GDM1 (cell line): ENCODE measurements at regions not wholly inside any gene's neighbourhood (a gene's known extent, or its start where the extent isn't known, plus 50 kb on each side); places are given as distances from the start of the nearest gene placed in this dataset.

ENCODE experiments used
- DNase-seq: peaks from one replicate; lab custom pipeline; 2025; lab: John Stamatoyannopoulos, UW

DNA sequence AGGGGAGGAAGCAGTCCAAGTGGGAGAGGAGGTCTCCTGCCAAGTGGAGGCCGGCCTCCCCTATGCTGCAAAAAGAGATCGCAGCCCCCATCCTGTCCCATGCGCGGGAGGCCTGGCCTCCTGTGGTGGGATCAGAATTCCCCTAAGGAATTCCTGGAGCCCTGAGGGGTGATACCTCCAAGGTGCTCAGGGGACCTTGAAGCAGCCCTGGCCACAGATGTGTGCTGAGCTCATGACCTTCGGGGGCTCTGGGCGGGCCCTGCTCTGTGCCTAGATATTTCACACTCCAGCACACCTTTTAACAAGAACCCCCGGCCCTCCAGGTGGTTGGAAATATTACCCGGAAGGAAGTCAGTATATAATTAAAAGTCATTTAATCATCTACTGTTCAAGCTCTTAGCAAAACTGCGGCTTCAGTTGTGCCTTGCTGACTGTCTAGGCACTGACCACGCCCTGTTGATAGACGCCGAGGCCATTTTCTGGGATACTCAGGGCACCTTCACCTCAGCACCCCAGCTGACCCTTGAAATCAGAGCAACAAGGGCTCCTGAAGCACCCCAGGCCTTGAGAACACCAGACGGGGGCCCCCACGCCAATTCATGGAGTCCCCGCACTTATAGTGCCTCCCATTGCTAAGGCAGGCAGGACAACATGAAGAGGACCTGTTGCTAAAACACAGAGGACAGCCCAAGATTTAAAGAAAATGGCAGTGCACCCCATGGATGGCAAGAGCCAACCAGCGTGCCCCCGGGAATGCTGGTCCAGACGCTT is 119.1 kb downstream of the NDUFA10 start:
- DNase-seq = no peak

DNA sequence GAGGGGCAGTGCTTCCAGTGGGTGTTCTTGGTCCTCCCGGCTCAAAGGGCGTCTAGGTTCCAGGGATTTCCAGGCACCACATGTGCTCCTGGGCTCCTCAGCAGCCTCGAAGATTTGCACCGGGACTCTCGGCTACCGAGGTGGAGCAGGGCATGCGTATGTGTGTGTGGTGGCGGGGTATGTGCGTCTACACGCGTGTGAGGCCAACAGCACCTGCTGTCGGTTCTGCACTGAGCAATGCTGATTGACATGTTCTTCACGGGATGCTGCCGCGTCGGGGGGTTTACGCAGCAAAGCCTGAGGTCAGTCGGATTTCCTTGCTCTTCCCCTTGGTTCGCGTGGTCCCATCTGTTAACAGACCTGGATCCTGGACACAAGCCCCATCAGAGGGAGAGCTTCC is 119.8 kb downstream of the NDUFA10 start:
- no peak for DNase-seq

DNA sequence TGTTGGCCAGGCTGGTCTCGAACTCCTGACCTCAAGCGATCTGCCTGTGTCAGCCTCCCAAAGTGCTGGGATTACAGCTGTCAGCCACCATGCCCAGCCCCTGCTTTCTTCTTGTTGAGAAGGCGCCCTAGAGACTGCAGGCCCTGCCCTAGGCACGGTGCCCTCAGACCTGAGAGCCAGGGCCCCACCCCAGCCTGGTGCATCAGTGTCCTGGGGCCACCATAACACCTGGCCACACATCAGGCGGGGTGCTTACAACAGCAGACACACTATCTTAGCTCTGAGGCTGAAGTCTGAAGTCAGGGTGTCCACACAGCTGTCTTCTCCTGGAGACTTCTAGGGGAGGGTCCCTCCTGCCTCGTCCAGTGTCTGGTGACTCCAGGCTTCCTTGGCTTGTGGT is 120.6 kb downstream of the NDUFA10 start:
- DNase-seq = no peak

DNA sequence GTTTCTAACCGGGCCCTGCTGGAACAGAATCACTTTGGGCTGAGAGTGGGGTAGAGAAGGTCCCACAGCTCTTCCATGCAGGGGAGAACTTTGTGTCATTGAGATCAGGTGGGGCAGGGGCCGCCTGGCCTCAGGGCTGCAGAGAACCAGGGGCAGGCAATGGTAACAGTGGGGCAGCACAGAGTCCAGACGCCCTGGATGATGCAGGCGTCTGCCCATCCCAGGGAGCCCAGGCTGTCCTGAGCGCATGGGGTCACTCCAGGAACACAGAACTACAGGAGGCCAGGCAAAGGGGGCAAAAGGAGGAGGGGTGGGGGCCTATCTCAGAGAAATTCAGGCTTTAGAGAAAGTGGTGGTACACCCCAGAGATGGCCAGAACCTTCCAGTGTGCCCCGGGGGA is 121.3 kb downstream of the NDUFA10 start:
- DNase-seq = no peak

DNA sequence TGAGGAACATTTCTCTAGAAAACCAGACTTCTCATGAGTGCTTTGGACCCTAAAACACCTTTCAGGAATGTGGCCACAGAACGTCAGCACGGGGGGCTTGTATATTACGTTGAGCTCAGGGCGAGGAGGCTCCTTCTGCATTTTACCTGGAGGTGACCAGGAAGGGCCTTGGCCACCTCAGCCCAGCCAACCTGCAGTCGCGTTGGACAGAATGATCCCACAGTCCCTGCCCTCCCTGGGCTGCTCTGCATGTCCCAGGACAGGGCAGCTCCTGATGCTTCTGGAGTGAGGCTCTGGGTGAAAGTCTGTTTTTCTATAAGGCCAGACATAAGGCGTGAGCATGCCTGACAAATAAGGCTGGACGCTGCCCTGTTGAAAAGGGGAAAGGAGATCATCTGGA is 121.9 kb downstream of the NDUFA10 start:
- no peak for DNase-seq

DNA sequence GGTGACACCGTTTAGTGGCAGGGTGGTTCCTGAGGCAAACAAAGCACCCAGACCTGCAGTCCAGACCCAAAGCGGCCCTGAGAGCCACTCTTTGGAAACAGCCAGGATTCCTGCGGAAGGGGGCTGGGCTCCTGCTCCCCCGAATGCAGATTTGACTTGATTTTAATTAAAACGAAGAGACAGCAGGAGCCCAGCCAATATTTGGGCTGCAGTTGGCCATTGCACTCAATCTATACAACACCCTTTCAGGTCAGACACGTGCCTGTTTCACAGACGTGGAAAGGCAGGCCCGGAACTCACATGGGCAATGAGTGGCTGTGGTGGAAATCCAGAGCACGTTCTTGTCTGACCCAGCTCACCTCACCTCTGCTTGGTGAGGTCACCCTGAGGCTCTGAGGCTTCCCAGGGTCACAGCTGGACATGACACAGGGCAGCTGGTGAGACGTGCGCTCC is 122.4 kb downstream of the NDUFA10 start:
- no peak for DNase-seq

DNA sequence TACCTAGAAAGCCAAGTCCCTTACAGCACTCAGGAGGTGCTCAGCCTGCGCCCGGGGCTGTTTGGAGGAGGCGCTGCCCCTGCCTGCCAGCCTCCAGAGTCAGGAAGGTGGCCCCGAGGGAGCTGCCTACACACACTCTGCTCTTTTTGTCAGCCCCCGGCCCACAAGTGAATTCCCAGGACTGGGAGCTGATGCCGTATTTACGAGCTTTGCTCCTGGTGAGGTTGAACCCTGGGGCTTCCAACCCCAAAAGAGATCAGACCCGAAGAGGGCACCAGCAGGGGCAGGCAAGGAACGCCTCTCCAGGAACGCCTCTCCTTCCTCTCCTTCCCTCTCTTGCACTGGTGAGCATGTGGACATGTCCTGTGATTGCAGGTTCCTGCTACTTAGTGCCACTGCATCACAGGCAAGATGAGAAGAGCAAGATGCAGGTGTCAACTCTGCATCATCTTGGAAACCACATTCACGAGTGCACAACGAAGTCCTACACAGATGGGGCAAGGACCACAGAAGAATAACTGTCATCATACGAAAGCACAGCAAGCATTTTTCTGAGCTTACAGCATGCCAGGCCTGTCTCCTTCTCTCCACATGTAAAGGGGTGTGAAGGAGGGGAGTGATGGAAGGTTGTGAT is 126.7 kb downstream of the NDUFA10 start:
- no peak for DNase-seq

DNA sequence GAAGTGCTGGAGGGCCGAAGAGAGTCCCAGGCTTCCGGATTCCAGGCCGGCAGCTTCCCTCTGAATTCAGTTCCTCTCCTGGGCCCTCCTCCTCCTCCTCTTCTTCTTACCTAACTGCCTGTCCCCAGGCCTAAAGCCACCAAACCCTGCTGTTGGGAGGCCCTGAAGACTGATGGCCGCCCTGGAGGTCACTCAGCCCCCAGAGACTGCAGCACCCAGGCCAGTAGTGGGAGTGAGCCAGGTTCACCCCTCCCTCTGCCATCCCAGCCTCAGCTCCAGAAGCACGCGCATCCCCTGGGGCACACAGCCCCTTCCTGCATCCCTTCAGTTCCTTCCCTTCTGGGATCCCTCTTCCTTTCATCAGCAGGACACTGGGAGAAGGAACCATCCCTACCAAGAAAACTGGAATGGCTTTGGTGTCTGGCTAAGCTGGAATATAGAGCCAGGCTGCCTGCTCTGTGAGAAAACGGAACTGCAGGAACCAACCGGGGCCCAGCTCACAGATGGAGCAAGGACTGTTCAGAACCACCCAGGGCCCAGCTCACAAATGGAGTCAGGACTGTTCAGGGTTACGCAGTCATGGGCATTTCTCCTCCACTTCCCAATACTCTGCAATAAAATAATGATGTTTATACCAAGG is 127.4 kb downstream of the NDUFA10 start:
- no peak for DNase-seq

DNA sequence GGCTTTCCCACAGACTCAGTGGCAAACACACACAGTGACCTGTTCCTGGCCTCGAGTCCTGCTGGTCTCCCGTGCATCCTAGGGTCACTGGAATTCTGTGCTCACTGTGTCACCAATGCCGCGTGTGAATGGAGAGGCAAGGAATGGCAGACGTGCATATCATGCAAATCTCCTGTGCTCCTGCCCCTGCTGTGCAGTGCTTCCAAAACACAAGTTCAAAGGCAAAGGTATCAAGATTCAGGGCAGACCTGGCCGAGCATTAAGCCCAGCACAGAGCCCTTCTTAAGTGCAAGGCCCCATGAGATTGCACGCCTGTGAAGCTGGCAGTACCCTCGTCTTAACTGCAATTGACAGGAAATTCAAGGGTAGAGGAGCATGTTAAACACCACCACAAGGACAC is 129.1 kb downstream of the NDUFA10 start:
- DNase-seq = no peak

DNA sequence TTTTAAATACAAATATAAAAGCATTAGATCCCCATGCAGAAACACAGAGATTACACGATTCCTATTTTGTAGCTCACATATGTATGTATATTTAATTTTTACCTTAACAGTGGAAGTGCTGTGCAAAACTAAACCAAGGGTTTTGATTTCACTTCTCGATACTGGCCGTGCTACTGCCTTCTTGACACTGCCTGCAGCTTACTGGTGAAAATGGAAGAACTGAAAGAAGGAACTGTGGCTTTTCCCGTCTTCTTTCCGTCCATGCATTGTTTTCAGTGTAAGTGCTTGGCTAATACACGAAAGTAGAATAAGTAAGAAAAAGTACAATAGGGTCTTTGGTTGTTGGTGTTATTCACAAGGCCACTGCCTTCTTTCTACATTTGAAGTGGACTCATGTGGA is 129.5 kb downstream of the NDUFA10 start:
- no peak for DNase-seq

DNA sequence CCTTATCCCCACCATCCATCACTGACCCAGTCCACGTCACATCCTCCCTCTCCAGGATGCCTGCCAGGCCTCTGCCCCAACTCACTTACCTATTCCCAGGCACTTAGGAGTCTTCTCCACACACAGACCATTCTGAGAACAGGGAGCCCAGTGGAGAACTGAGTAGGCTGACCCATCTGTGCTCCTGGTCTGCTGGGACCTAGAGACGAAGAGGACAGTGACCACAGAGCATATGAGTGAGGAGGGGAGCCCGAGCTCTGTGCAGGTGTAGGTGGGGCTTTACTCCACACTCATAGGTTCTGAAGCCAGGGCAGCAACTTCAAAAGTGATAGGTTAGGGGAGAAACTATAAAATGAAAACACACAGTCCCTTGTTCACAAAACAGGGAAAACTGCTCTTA is 130.0 kb downstream of the NDUFA10 start:
- no peak for DNase-seq

DNA sequence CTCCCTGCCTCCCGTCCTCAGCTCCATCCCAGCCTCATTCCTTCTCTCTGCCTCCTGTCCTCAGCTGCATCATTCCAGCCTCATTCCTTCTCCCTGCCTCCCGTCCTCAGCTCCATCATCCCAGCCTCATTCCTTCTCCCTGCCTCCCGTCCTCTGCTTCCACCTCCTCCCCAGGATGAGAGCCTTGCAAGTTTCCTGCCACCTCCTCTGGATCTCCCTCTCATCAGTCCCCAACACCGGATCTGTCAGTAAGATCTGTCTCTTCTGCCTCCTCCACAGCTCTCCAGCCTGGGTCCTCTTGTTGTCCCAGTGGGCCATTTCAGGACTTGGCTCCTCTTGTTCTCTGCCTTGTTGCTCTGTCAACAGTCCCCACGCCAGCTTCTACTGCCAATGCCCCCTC is 130.9 kb downstream of the NDUFA10 start:
- no peak for DNase-seq

DNA sequence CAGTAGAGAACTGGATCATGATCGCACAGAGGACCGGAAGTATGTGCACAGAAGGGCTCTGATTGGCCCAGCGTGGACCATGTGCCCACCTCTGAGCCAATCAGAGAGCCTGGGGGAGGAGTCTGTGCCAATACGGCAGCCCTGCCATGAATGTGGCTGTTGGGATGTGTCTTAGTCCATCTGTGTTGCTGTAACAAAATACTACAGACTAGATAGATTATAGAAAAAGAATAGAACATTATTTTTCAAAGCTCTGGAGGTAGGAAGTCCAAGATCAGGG is 132.0 kb downstream of the NDUFA10 start:
- no peak for DNase-seq

DNA sequence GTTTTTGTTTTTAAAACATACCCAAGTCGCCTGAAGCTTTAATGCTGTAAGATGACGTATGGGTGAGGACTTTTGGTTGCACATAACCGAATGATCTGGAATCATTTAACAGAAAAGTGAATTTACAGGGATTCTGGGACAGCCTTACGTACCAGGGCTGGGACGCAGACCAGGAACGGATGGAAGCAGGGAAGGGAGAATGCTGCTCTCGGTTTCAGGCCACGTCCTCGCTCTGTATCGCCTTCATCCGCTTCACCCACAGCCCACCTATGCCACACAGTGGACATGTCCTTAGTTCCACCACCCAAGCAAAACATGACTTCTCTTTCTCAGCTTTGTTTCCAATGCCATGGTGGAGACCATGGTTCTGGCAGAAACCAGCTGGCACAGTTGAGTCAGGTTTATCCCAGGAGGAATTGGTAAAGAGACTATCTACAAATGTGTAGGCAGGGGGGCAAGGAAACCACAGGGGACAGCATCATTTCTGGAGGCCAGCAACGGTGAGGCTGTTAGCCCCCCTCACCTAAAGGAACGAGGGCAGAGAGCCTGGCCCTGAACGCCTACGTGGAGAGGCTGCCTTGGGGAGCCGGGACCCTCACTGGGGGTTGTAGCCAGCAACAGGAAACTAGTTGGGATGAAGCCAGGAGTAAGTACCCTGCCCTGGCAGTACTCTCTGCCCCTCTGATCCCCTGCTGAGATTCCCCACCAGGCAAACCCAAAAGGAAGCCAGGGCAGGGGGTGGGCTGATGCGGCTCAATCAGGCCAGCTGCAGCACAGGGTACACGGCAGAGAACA is 132.5 kb downstream of the NDUFA10 start:
- no peak for DNase-seq

DNA sequence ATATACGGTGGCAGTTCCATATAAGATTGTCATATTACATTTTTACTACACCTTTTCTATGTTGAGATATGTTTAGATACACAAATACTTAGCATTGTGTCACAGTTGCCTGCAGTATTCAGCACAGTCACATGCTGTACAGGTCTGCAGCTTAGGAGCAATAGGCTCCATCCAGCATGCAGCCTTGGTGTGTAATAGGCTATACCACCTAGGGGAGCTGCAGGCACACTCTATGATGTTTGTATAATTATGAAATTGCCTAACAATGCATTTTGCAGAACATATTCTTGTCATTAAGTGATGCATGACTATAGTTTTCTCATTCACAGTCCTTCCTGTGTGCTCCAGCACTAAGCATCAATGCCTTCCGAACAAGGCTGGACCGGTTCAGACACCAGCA is 133.4 kb downstream of the NDUFA10 start:
- DNase-seq = no peak

DNA sequence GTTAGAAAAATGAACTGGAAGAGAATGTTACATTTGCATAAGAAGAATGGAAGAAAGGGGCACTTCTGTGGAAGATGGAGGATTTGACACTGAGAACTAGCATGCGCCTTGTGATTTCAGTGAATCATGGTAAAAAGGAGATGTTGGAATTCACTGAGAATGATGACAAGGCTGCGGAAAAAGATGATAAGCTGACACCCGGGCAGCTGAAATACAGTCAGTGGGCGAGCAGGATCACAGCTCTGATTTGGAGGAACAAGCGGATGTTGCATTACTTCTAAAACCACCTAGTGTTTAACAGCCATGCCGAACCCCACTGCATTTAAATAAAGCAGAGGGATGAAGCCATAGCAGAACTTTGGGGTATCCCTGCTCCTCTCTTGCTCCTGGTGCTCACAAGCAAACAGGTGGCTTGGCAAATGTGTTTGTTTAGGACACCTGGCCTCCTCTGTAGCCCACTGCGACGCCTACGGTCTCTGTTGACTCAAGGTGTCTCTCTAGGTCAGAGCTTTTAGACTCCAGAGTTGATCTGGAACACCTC is 134.9 kb downstream of the NDUFA10 start:
- DNase-seq = no peak

DNA sequence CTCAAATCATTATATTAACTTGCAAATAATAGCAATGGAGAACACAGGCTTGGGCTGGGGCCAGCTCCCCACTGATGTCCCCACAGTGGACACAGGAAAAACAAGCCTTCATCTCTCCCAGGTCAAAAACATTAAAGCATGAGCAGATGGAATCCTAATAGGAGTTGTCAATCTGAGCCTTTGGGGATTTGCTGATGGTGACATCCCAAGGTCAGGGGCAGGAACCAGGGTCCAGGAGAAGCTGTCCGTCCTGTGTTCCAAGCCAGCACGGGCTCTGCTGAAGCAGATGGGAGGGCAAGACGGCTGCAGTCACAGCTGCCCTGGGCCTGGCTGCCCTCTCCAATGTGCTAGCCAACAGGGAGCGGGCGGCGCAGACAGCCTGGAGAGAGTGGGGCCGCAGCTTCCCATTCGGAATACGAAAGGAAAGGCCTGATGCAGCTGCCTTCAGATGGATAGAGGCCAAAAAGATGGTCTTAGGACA is 135.5 kb downstream of the NDUFA10 start:
- DNase-seq = no peak

DNA sequence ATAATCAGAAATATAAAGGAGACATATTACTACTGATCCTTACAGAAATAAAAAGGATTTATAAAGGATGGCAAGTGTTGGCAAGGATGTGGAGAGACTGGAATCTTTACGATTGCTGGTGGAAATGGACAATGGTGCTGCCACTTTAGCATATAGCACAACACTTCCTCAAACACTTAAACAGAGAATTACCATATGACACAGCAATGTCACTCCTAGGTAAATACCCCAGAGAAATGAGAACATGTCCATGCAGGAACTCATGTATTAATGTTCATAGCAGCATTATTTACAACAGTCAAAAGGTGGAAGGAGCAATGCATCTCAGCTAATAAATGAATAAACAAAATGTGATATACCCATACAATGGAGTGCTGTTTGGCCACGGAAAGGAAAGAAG is 137.5 kb downstream of the NDUFA10 start:
- no peak for DNase-seq

DNA sequence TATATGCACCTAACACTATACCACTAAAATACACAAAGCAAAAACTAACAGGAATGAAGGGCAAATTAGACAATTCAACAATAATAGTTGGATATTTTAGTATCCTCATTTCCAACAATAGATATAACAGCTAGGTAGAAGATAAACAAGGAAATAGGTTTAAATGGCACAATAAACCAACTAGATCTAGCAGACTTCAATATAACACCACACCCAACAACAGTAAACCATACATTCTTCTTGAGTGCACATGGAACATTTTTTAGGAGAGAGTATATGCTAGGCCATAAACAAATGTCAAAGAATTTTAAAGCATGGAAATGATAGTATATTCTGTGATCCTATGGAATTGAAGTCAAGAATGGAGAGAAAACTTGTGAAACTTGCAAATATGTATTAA is 138.4 kb downstream of the NDUFA10 start:
- no peak for DNase-seq

DNA sequence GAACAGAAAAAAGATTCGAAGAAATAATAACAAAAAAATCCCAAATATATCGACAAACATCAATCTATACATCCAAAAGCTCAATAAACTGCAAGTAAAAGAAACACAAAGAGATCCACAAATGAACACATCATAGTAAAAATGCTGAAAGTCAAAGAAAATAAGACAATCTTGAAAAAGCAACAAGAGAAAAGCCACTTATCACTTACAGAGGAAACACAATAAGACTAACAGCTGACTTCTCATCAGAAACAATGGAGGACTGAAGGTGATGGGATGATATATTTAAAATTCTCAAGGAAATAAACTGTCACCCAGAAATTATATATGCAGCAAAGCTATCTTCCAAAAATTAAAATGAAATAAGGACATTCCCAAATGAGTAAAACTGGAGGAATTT is 140.3 kb downstream of the NDUFA10 start:
- DNase-seq = no peak

DNA sequence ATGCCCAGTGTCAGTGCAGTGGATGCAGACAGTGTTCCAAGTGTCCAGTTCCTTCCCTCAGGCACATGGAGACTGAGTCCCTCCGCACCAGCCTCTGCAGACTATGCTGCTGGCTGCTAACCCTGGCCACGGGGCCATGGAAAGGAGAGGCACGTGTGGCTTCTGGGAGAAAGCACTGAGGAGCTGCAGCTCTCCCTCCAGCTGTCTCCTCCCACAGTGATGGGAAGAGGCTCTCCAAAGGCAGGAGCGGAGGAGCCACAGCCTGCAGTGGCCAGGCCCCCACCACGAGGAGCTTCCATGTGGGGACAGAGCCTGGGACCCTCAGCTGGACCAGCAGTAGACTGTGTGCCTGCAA is 141.1 kb downstream of the NDUFA10 start:
- DNase-seq = no peak

DNA sequence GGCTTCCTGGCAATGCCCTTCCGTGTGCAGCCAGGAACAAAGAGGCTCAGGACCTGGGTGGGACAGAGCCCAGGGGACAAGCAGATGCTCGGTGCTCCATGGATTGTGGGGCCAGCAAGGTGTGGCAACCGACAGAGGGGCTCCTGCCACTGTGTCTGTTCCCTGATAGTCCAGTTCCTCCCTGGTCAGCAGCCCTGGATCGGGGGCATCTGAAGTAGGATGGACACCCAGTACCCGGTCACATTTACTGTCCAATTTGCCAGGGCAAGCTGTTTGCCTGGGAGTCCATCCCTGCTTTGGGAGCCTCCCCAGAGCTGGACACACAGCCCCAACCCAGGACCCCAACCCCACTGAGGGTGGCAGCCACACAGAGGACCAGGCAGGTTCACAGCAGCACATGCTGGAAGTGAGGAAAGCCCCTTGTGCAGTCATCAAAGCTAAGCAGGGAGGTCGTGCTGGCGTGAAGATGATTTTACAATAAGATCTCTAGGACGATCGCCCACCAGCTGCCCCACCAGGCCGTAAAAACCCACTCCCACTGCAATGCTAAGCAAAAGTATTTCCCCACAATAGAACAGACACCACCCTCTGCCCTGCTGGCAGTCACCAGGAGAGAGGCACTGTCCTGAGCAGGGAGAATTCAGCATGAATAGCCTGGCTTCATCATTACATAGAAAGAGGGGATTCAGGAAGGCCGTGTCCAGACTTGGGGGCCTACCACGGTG is 141.7 kb downstream of the NDUFA10 start:
- DNase-seq = no peak
